ENCODE measurements at regions not wholly inside any gene's neighbourhood (a gene's known extent, or its start where the extent isn't known, plus 50 kb on each side); places are given as distances from the start of the nearest gene placed in this dataset.

- 43 to 74% methylated on average over 7 of the region's 7 CpGs for WGBS, 2 donors
- TF ChIP-seq CTCF (IDR thresholded peaks at IDR 0.05; ENCODE audit: control extremely low read depth, extremely low read depth) = no peak
- no peaks in the 10 kb centered on the region for H3K4me1 ChIP-seq (ENCODE audit: control insufficient read depth in 5 of 5, insufficient read depth in 5 of 5, low read length in 5 of 5)
- H3K36me3 ChIP-seq (ENCODE audit: control insufficient read depth in 4 of 4, insufficient read depth in 4 of 4, low read length in 4 of 4) = no peaks in the 10 kb centered on the region
- DNase-seq = no peak
- no peak overlapping the region for H3K4me3 ChIP-seq
- peaks cover 0 to 4% (median 0%) of the 10 kb centered on the region in 4 donors for H3K9me3 ChIP-seq (ENCODE audit: control insufficient read depth in 4 of 4, insufficient read depth in 3 of 4, low read length in 3 of 4)
- H3K27me3 ChIP-seq (ENCODE audit: control insufficient read depth in 3 of 3, insufficient read depth in 3 of 3, low read length in 2 of 3) = no peaks in the 10 kb centered on the region
- no peak for ATAC-seq (ENCODE audit: insufficient read depth, low FRiP score)
- no peak overlapping the region for H3K27ac ChIP-seq (ENCODE audit: low read depth in 1 of 2, low read length in 1 of 2)
- H3K9ac ChIP-seq (ENCODE audit: insufficient read depth in 1 of 2, low read length in 2 of 2) = no peak overlapping the region
Observed at GRCh38 chr9:90546200-90546599, 96.4 kb downstream of the DIRAS2 start.

GRCh38 chr9:90547896-90548295 is 94.7 kb downstream of the DIRAS2 start:
- peaks cover 0 to 4% (median 0%) of the 10 kb centered on the region in 4 donors for H3K9me3 ChIP-seq (ENCODE audit: control insufficient read depth in 4 of 4, insufficient read depth in 3 of 4, low read length in 3 of 4)
- no peak overlapping the region for H3K9ac ChIP-seq (ENCODE audit: insufficient read depth in 1 of 2, low read length in 2 of 2)
- 91% methylated on average over 2 of the region's 2 CpGs for WGBS, 2 donors
- H3K4me1 ChIP-seq (ENCODE audit: control insufficient read depth in 5 of 5, insufficient read depth in 5 of 5, low read length in 5 of 5) = no peaks in the 10 kb centered on the region
- H3K27ac ChIP-seq (ENCODE audit: low read depth in 1 of 2, low read length in 1 of 2) = no peak overlapping the region
- no peak overlapping the region for H3K4me3 ChIP-seq
- ATAC-seq (ENCODE audit: insufficient read depth, low FRiP score) = no peak
- DNase-seq = no peak
- no peak for TF ChIP-seq CTCF (IDR thresholded peaks at IDR 0.05; ENCODE audit: control extremely low read depth, extremely low read depth)
- H3K27me3 ChIP-seq (ENCODE audit: control insufficient read depth in 3 of 3, insufficient read depth in 3 of 3, low read length in 2 of 3) = no peaks in the 10 kb centered on the region
- no peaks in the 10 kb centered on the region for H3K36me3 ChIP-seq (ENCODE audit: control insufficient read depth in 4 of 4, insufficient read depth in 4 of 4, low read length in 4 of 4)

- Histone ChIP-seq H3K9me3 (ENCODE audit: control insufficient read depth in 4 of 4, insufficient read depth in 3 of 4, low read length in 3 of 4) (peaks cover 0 to 4% (median 0%) of the 10 kb centered on the region in 4 donors), H3K36me3 (ENCODE audit: control insufficient read depth in 4 of 4, insufficient read depth in 4 of 4, low read length in 4 of 4) (no peaks in the 10 kb centered on the region), H3K4me3 (no peak overlapping the region), H3K27ac (ENCODE audit: low read depth in 1 of 2, low read length in 1 of 2) (no peak overlapping the region), H3K9ac (ENCODE audit: insufficient read depth in 1 of 2, low read length in 2 of 2) (no peak overlapping the region), H3K27me3 (ENCODE audit: control insufficient read depth in 3 of 3, insufficient read depth in 3 of 3, low read length in 2 of 3) (no peaks in the 10 kb centered on the region), H3K4me1 (ENCODE audit: control insufficient read depth in 5 of 5, insufficient read depth in 5 of 5, low read length in 5 of 5) (no peaks in the 10 kb centered on the region)
- no peak for TF ChIP-seq CTCF (IDR thresholded peaks at IDR 0.05; ENCODE audit: control extremely low read depth, extremely low read depth)
- DNase-seq (no peak), ATAC-seq (ENCODE audit: insufficient read depth, low FRiP score) (no peak)
- WGBS, 2 donors = 45 to 63% methylated on average over 1 of the region's 1 CpG
Observed at GRCh38 chr9:90552317-90552716, 90.3 kb downstream of the DIRAS2 start.

GRCh38 chr9:90555351-90556057 is 87.1 kb downstream of the DIRAS2 start:
- H3K4me3 ChIP-seq = no peak overlapping the region
- H3K27ac ChIP-seq (ENCODE audit: low read depth in 1 of 2, low read length in 1 of 2) = no peak overlapping the region
- 54 to 79% methylated on average over 7 of the region's 7 CpGs for WGBS, 2 donors
- H3K9ac ChIP-seq (ENCODE audit: insufficient read depth in 1 of 2, low read length in 2 of 2) = no peak overlapping the region
- ATAC-seq (ENCODE audit: insufficient read depth, low FRiP score) = no peak
- no peak for DNase-seq
- H3K4me1 ChIP-seq (ENCODE audit: control insufficient read depth in 5 of 5, insufficient read depth in 5 of 5, low read length in 5 of 5) = no peaks in the 10 kb centered on the region
- H3K36me3 ChIP-seq (ENCODE audit: control insufficient read depth in 4 of 4, insufficient read depth in 4 of 4, low read length in 4 of 4) = no peaks in the 10 kb centered on the region
- TF ChIP-seq CTCF (IDR thresholded peaks at IDR 0.05; ENCODE audit: control extremely low read depth, extremely low read depth) = no peak
- H3K9me3 ChIP-seq (ENCODE audit: control insufficient read depth in 4 of 4, insufficient read depth in 3 of 4, low read length in 3 of 4) = no peaks in the 10 kb centered on the region
- H3K27me3 ChIP-seq (ENCODE audit: control insufficient read depth in 3 of 3, insufficient read depth in 3 of 3, low read length in 2 of 3) = no peaks in the 10 kb centered on the region
